H1 (cell line): ENCODE measurements at regions not wholly inside any gene's neighbourhood (a gene's known extent, or its start where the extent isn't known, plus 50 kb on each side); places are given as distances from the start of the nearest gene placed in this dataset.

Experiments used
- CTCF ChIA-PET: fragments of 300-600 bp; sonication (Branson Sonifier 250); formaldehyde crosslinking; loops from one replicate; lab custom pipeline; 2021; ENCODE audit not compliant: partially characterized antibody; lab: Charles Lee
- POLR2A ChIA-PET: fragments of 300-600 bp; sonication (Branson Sonifier 250); formaldehyde crosslinking; loops from one replicate; lab custom pipeline; 2021; ENCODE audit warnings: inconsistent platforms; ENCODE audit not compliant: partially characterized antibody; lab: Charles Lee
- DNase-seq, 2 experiments: peaks; one replicate each; pipeline versions ENCODE4 v3.0.0 to v3.0.0-alpha.2; 2010 to 2022; ENCODE audit warnings: low spot score in 2 of 2, low read depth in 1 of 2, mixed read lengths in 1 of 2
- FAIRE-seq: peaks from 2 replicates; lab custom pipeline; 2011; peaks lifted over from hg19 to GRCh38; lab: Jason Lieb, UNC
- H2AFZ ChIP-seq: 2 replicates; pipeline ENCODE4 v1.8.1; 2012; ENCODE audit warnings: low read length, inconsistent platforms
- H2AK5ac ChIP-seq: 2 replicates; pipeline ENCODE4 v1.6.1; 2013; ENCODE audit warnings: low read depth, low read length
- H2BK120ac ChIP-seq: replicated peaks from 2 replicates; pipeline ENCODE3; 2013; ENCODE audit warnings: low read depth, low read length, inconsistent platforms
- H2BK12ac ChIP-seq: 2 replicates; pipeline ENCODE4 v1.6.1; 2013; ENCODE audit warnings: low read depth, low read length
- H2BK15ac ChIP-seq: 2 replicates; pipeline ENCODE4 v1.6.1; 2013; ENCODE audit warnings: low read length
- H2BK20ac ChIP-seq: 2 replicates; pipeline ENCODE4 v1.6.1; 2013; ENCODE audit warnings: low read length
- H2BK5ac ChIP-seq: 2 replicates; pipeline ENCODE4 v1.6.1; 2013; ENCODE audit warnings: low read depth, low read length
- H3K14ac ChIP-seq: 2 replicates; pipeline ENCODE4 v1.6.1; 2013; ENCODE audit warnings: inconsistent platforms; ENCODE audit not compliant: insufficient read length
- H3K18ac ChIP-seq: 2 replicates; pipeline ENCODE4 v1.6.1; 2013; ENCODE audit warnings: low read length; ENCODE audit errors: extremely low read depth
- H3K23ac ChIP-seq: 2 replicates; pipeline ENCODE4 v1.6.1; 2013; ENCODE audit warnings: inconsistent platforms; ENCODE audit not compliant: insufficient read length
- H3K23me2 ChIP-seq: 2 replicates; pipeline ENCODE4 v1.6.1; 2013; ENCODE audit warnings: low read depth, low read length
- H3K27ac ChIP-seq: 2 replicates; pipeline ENCODE4 v1.6.1; 2011; ENCODE audit warnings: low read depth, low read length, inconsistent platforms
- H3K27me3 ChIP-seq, 4 experiments: replicated peaks in 1 of 4; 1 replicate in 1 of 4; 2 replicates in 3 of 4; pipeline versions ENCODE4 v1.6.1 to v1.8.1; 2011 to 2013; ENCODE audit warnings: low read length in 3 of 4, mild to moderate bottlenecking in 3 of 4, inconsistent platforms in 2 of 4, mixed read lengths in 2 of 4, moderate library complexity in 1 of 4; ENCODE audit not compliant: control insufficient read depth in 3 of 4, insufficient read depth in 3 of 4; ENCODE audit errors: extremely low read depth in 1 of 4
- H3K36me3 ChIP-seq, 4 experiments: 2 replicates each; pipeline versions ENCODE4 v1.6.1 to v1.8.1; 2011 to 2013; ENCODE audit warnings: mild to moderate bottlenecking in 4 of 4, low read length in 3 of 4, moderate library complexity in 2 of 4, control low read depth in 1 of 4, inconsistent platforms in 1 of 4; ENCODE audit not compliant: insufficient read depth in 4 of 4, control insufficient read depth in 2 of 4
- H3K4ac ChIP-seq: replicated peaks from 2 replicates; pipeline ENCODE3; 2013; ENCODE audit warnings: low read length, low read depth, mixed read lengths, inconsistent platforms; ENCODE audit not compliant: insufficient read length
- H3K4me1 ChIP-seq, 4 experiments: replicated peaks in 1 of 4; 1 replicate in 1 of 4; 2 replicates in 3 of 4; pipeline versions ENCODE4 v1.6.1 to v1.8.1; 2011 to 2013; ENCODE audit warnings: low read length in 3 of 4, inconsistent platforms in 2 of 4, mixed read lengths in 1 of 4; ENCODE audit not compliant: insufficient read depth in 4 of 4, control insufficient read depth in 3 of 4
- H3K4me2 ChIP-seq, 2 experiments: 2 replicates each; pipeline versions ENCODE4 v1.6.1 to v1.8.1; 2011 to 2013; ENCODE audit warnings: low read depth in 2 of 2, low read length in 2 of 2, control low read depth in 1 of 2, inconsistent platforms in 1 of 2, mild to moderate bottlenecking in 1 of 2; ENCODE audit not compliant: insufficient read depth in 1 of 2
- H3K4me3 ChIP-seq, 4 experiments: fragments of 200-600, 300-600 bp in 1 of 4; sonication (generic), shearing (Covaris generic), sonication (Bioruptor Twin) in 1 of 4; 2 replicates each; pipeline versions ENCODE4 v1.5.1 to v1.8.1; 2011 to 2016; ENCODE audit warnings: low read length in 4 of 4, low read depth in 3 of 4, control low read depth in 2 of 4, inconsistent platforms in 2 of 4, mild to moderate bottlenecking in 2 of 4, mixed read lengths in 1 of 4, moderate library complexity in 1 of 4; ENCODE audit not compliant: insufficient read depth in 2 of 4; ENCODE audit errors: extremely low read depth in 1 of 4
- H3K56ac ChIP-seq: replicated peaks from 2 replicates; pipeline ENCODE3; 2013; ENCODE audit warnings: low read depth, mild to moderate bottlenecking, mixed read lengths, low read length, inconsistent platforms; ENCODE audit not compliant: insufficient read length
- H3K79me1 ChIP-seq: 2 replicates; pipeline ENCODE4 v1.6.1; 2013; ENCODE audit warnings: low read depth, low read length, control low read depth
- H3K79me2 ChIP-seq, 2 experiments: 2 replicates each; pipeline versions ENCODE4 v1.6.1 to v1.8.1; 2012 to 2013; ENCODE audit warnings: low read length in 2 of 2, mild to moderate bottlenecking in 2 of 2, inconsistent platforms in 1 of 2; ENCODE audit not compliant: insufficient read depth in 2 of 2, control insufficient read depth in 1 of 2
- H3K9ac ChIP-seq, 4 experiments: replicated peaks in 1 of 4; 1 replicate in 1 of 4; 2 replicates in 3 of 4; pipeline versions ENCODE4 v1.6.1 to v1.8.1; 2011 to 2013; ENCODE audit warnings: low read depth in 3 of 4, low read length in 3 of 4, control low read depth in 2 of 4, mild to moderate bottlenecking in 2 of 4, moderate library complexity in 2 of 4, inconsistent platforms in 1 of 4; ENCODE audit errors: extremely low read depth in 1 of 4
- H3K9me3 ChIP-seq, 2 experiments: 2 replicates each; pipeline versions ENCODE4 v1.6.1 to v1.8.1; 2012 to 2013; ENCODE audit warnings: mild to moderate bottlenecking in 2 of 2, moderate library complexity in 2 of 2, control low read depth in 1 of 2, inconsistent platforms in 1 of 2, low read depth in 1 of 2, low read length in 1 of 2, mixed read lengths in 1 of 2; ENCODE audit not compliant: insufficient read depth in 2 of 2
- H4K20me1 ChIP-seq, 2 experiments: replicated peaks in 1 of 2; 2 replicates each; pipeline versions ENCODE3 to v1.8.1; 2011 to 2013; ENCODE audit warnings: inconsistent platforms in 2 of 2, low read length in 2 of 2, mild to moderate bottlenecking in 1 of 2; ENCODE audit not compliant: insufficient read depth in 2 of 2, control insufficient read depth in 1 of 2
- H4K5ac ChIP-seq: 2 replicates; pipeline ENCODE4 v1.6.1; 2013; ENCODE audit warnings: low read length, low read depth, mixed read lengths, inconsistent platforms; ENCODE audit not compliant: insufficient read length
- H4K8ac ChIP-seq: 2 replicates; pipeline ENCODE4 v1.8.0; 2013; ENCODE audit warnings: mild to moderate bottlenecking, moderate library complexity, low read length, inconsistent platforms; ENCODE audit not compliant: insufficient read depth; ENCODE audit errors: extremely low read depth
- H4K91ac ChIP-seq: replicated peaks from 2 replicates; pipeline ENCODE3; 2013; ENCODE audit warnings: low read length, mixed read lengths, inconsistent platforms; ENCODE audit not compliant: insufficient read length
- ASH2L ChIP-seq: fragments of 200-600, 300-600 bp; sonication (generic); IDR thresholded peaks from one replicate; pipeline ENCODE4 v1.7.1; 2017; ENCODE audit warnings: low read length
- BCL11A ChIP-seq, 2 experiments: IDR thresholded peaks; one replicate each; pipeline ENCODE4 v1.6.1; 2011; ENCODE audit warnings: low read depth in 2 of 2, low read length in 2 of 2, mild to moderate bottlenecking in 2 of 2
- CREB1 ChIP-seq: IDR thresholded peaks from 2 replicates; pipeline ENCODE4 v1.6.1; 2012; ENCODE audit warnings: inconsistent platforms
- CTBP2 ChIP-seq: IDR thresholded peaks from 2 replicates; pipeline ENCODE4 v1.7.0; 2011; ENCODE audit warnings: borderline replicate concordance, mild to moderate bottlenecking, moderate library complexity, mixed read lengths, low read length; ENCODE audit not compliant: insufficient read depth, insufficient read length
- GABPA ChIP-seq: IDR thresholded peaks from 2 replicates; pipeline ENCODE4 v1.6.1; 2011; ENCODE audit warnings: mild to moderate bottlenecking, low read length, moderate library complexity, borderline replicate concordance; ENCODE audit not compliant: insufficient read depth
- JUN ChIP-seq: IDR thresholded peaks from 2 replicates; pipeline ENCODE4 v1.6.1; 2011; ENCODE audit warnings: low read depth, mild to moderate bottlenecking, improper control_type of control experiment, low read length
- JUND ChIP-seq: IDR thresholded peaks from 2 replicates; pipeline ENCODE4 v1.6.1; 2011; ENCODE audit warnings: mild to moderate bottlenecking, improper control_type of control experiment, low read length
- PHF8 ChIP-seq: fragments of 200-600 bp; sonication (generic); conservative IDR thresholded peaks from 2 replicates; pipeline ENCODE4 v1.7.1; 2012; ENCODE audit warnings: low read depth, mild to moderate bottlenecking, inconsistent platforms, low read length, moderate library complexity
- POLR2A ChIP-seq, 2 experiments: IDR thresholded peaks; 1 replicate in 1 of 2; 2 replicates in 1 of 2; pipeline ENCODE4 v1.6.1; 2011; ENCODE audit warnings: low read depth in 2 of 2, low read length in 2 of 2, mild to moderate bottlenecking in 2 of 2; ENCODE audit errors: control extremely low read depth in 1 of 2
- POLR2AphosphoS5 ChIP-seq: IDR thresholded peaks from 2 replicates; pipeline ENCODE4 v1.6.1; 2011; ENCODE audit warnings: low read depth, low read length
- POU5F1 ChIP-seq: IDR thresholded peaks from 2 replicates; pipeline ENCODE4 v1.6.1; 2011; ENCODE audit warnings: low read depth, mild to moderate bottlenecking, low read length, moderate library complexity
- RFX5 ChIP-seq: IDR thresholded peaks from 2 replicates; pipeline ENCODE4 v1.6.1; 2011; ENCODE audit warnings: low read depth, low read length, improper control_type of control experiment, borderline replicate concordance
- RXRA ChIP-seq: IDR thresholded peaks from 2 replicates; pipeline ENCODE4 v1.6.1; 2011; ENCODE audit warnings: low read depth, mild to moderate bottlenecking, low read length, moderate library complexity; ENCODE audit not compliant: insufficient read depth
- SP4 ChIP-seq: IDR thresholded peaks from 2 replicates; pipeline ENCODE4 v1.6.1; 2012; ENCODE audit warnings: low read length, inconsistent platforms
- TBP ChIP-seq: IDR thresholded peaks from 2 replicates; pipeline ENCODE4 v1.6.1; 2011; ENCODE audit warnings: low read depth, low read length, improper control_type of control experiment
- TCF12 ChIP-seq: IDR thresholded peaks from 2 replicates; pipeline ENCODE4 v1.6.1; 2011; ENCODE audit warnings: low read depth, mild to moderate bottlenecking, low read length

- no peaks in the 10 kb centered on the region for H3K27me3 ChIP-seq
- no peak overlapping the region for H3K27ac ChIP-seq
- H4K5ac ChIP-seq = no peak overlapping the region
- no peak overlapping the region for H3K4ac ChIP-seq
- H3K79me1 ChIP-seq = no peaks in the 10 kb centered on the region
- no peak overlapping the region for H3K14ac ChIP-seq
- H3K4me3 ChIP-seq = no peak overlapping the region
- H3K23ac ChIP-seq = no peak overlapping the region
- no peak overlapping the region for H3K18ac ChIP-seq
- no peaks in the 10 kb centered on the region for H3K9me3 ChIP-seq
- H2BK120ac ChIP-seq = no peak overlapping the region
- H2BK5ac ChIP-seq = no peak overlapping the region
- no peak overlapping the region for H2BK15ac ChIP-seq
- POLR2A ChIA-PET = no interaction called here
- CTCF ChIA-PET = no interaction called here
- no peaks in the 10 kb centered on the region for H4K20me1 ChIP-seq
- no peaks in the 10 kb centered on the region for H3K36me3 ChIP-seq
- H3K4me2 ChIP-seq = no peak overlapping the region
- no peak overlapping the region for H2BK12ac ChIP-seq
- no peak overlapping the region for H4K8ac ChIP-seq
- no peak for TF ChIP-seq SP4
- no peak for TF ChIP-seq PHF8
- TF ChIP-seq ASH2L = no peak
- TF ChIP-seq POLR2AphosphoS5 = no peak
- no peak for TF ChIP-seq RFX5
- TF ChIP-seq RXRA = no peak
- TF ChIP-seq TCF12 = no peak
- TF ChIP-seq GABPA = no peak
- no peak for TF ChIP-seq JUND
- TF ChIP-seq CTBP2 = no peak
- TF ChIP-seq CREB1 = no peak
- TF ChIP-seq POU5F1 = no peak
- no peak for TF ChIP-seq JUN
- TF ChIP-seq POLR2A (IDR thresholded peaks at IDR 0.05; ENCODE audit: control extremely low read depth in 1 of 2, low read depth in 2 of 2, low read length in 2 of 2) = no peak
- no peak for TF ChIP-seq BCL11A (IDR thresholded peaks at IDR 0.05; ENCODE audit: low read depth in 2 of 2, low read length in 2 of 2)
- TF ChIP-seq TBP = no peak
- no peaks in the 10 kb centered on the region for H3K23me2 ChIP-seq
- H4K91ac ChIP-seq = no peak overlapping the region
- H3K4me1 ChIP-seq = no peaks in the 10 kb centered on the region
- no peak for DNase-seq
- no peaks in the 10 kb centered on the region for H3K79me2 ChIP-seq
- H2BK20ac ChIP-seq = no peak overlapping the region
- H3K56ac ChIP-seq = no peak overlapping the region
- no peak overlapping the region for H2AK5ac ChIP-seq
- no peak overlapping the region for H3K9ac ChIP-seq
- no peak overlapping the region for H2AFZ ChIP-seq
- no peak for FAIRE-seq
Measured at GRCh38 chr2:220394433-220394832, 767.0 kb downstream of the SLC4A3 start.
